EL (cell line): ENCODE measurements at regions not wholly inside any gene's neighbourhood (a gene's known extent, or its start where the extent isn't known, plus 50 kb on each side); places are given as distances from the start of the nearest gene placed in this dataset.

Source experiments
- DNase-seq: peaks from one replicate; pipeline ENCODE4 v3.0.0-alpha.2; 2016

DNA sequence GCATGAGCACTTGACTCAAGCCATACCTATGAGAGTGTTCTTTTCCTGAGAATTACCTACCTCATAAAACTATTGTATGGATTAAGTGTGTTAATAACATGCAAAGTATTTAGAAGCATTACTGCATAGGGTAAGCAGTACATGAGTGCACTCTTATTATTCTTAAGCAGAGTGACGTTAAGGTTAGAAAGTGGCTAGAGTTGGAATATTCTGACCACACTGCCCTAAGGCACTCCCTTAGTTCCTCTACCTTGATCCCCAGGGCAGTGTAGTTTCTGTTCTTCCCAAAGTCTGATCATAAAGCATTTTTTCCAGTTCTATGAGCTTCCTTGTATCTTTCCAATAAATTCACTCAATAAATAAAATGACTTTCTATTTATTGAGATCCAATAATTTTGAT is 189.2 kb downstream of the PCSK1 start:
- peak; percentile 71 for DNase-seq

DNA sequence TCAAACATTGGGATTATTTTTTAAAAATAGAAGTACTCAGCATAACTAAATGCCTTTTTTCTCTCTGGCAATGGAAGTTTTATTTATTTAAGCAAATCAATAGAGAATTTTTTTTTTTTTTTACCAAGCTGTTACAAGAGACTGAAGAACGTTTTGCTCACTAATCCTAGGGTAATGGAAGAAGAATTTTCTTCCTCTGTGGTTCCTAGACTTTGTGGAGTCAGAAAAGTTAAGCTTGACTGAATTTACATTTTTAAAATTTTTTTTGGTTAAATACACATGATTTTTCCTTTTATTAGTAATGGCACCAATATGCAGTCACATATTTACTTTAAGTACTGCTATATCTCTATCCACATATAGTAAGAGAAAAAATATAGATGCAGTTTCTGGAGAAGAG is 189.8 kb downstream of the PCSK1 start:
- DNase-seq = peak; percentile 72

DNA sequence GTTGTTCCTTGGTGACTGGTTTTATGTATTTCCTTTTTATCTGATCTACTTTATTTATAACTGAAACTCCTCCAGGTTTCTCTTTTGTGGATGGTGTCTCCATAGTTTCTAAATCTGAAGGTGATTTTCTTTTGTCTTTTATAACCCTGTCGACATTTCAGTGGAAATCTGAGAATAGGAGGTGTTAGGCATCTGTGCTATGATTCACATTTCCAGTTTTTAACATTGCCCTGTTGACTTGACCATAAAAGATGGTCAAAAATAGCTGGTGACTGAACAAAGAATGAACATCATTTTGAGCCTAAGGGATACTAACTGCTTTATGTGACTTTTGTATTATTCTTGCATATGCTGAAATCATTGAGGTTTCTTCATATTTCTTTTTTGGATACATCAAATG is 190.5 kb downstream of the PCSK1 start:
- peak; percentile 46 for DNase-seq

DNA sequence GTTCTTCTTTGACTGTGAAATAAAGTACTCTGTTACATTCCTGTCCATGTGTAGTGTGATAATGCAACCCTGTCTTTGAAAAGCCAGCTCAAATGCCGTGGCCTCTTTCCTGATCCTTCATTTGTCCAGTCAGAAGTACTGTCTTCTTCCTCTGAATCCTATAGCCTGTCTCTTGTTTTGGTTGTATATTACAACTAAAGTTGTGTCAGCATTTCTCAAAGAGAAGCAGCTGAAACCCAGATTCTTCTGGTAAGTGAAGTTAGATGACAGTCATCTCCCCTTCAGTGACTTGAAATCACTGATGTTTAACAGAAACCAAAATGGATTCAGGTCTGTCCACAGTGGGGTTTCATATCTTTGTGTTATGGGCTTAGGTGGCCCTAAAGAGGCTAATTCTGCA is 196.2 kb downstream of the PCSK1 start:
- DNase-seq = no peak

DNA sequence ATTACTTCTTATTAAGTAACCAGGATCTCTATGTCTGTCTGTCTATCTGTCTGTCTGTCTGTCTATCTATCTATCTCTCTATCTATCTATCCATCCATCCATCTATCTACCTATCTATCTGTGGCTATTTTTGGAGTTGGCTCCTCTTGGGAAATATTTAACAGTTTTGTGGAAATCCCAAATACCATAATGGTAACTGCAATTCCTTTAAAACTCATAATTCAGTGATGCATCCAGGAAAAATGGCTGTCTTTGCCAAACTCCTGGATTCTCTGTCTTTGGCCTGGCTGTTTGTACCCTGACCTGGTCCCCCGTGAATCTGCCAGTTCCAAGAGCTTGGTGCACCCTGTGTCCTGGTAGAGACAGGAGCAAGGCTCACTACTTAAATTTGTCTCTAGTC is 197.0 kb downstream of the PCSK1 start:
- DNase-seq = peak; percentile 45

DNA sequence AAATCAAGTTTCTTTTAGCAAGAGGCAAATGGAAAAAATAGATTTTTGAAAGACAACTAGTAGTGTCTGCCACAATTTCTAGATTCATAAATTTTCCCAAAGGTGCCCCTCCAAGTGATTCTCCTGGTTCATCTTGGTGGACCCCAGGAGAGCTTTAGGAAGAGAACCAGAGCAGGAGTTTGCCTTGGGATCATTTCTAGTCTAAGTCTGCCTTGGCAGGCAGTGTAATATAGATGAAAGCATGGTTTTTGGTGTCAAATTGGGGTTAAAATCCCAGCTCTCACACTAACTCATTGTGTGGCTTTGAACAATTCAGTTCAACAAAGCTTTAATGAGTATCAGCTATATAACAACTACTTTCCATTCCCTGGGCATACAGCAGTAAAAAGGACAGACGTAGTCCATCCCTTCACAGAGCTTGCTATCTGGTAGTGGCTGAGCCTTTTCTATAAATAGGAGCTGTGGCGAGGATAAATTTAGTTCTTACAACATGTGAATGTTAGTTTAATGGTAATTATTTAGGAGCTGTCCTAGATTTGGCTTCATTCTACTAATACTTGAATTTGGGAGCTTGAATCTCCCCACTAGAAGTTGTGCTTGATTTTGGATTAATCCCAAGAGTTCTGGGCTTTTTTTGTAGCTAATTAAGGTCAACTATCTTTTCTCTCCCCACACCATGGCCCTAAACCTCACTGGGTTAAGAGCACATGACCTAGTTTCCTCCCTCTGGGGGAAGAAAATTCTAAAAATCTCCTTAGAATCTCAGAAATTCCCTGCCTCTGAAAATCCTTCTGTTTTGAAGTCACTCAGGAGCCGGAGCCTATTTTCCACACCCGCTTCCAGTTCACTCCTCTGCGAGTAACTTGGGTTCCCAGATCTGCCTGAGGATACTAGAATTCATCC is 197.8 kb downstream of the PCSK1 start:
- DNase-seq = no peak

DNA sequence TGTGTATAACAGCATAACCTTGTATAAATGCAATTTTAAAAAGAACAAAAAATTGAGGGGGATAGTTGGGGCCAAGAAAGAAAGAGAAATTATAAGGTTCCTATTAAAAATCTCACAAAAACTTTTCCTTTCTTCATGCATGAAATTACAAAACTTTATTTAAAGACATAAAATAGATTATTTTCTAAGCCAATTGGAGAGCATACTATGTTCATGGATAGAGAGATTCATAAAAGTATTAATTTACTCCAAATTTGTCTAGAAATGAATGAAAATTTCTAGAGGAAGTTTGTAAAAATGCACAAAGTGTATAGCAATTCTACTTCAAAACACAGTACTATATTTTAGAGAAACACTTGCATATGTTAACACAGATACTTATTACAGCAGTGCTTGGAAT is 200.4 kb downstream of the PCSK1 start:
- no peak for DNase-seq

DNA sequence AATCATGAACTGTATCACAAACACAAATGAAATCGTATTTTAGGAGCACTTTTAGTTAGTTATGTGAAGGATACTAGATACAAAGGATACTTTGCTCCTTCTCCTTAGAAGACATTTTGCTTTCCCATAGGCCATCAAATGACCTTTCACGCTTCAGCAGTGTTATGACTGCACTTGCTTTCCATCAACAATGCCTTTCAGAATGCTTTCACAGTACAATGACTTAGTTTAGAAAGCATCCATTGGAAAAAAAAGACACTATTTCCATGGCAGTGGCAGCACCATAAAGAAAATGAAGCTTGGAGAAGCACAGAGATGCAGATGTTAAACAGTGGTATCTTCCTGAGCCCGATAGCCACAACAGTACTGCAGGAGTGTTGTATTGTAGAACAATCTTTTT is 203.9 kb downstream of the PCSK1 start:
- no peak for DNase-seq

DNA sequence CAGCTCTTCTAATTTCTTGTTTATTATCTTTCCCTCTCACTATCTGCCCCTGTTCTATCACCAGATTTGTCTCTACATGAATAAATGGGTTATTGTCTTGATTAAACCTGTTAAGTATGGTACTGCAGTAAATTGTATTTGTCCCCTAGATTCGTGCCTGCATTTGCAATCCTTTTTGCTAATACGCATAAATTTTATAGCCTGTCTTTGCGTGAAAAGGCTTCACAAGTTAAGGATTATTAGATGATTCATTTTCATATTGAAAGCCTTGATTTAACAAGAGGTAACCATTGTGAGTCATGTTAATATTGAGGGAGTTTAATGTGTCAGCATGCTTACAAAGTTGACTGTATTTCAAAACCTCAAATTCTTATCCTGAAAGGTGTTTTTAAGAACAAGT is 204.6 kb downstream of the PCSK1 start:
- peak; percentile 59 for DNase-seq

DNA sequence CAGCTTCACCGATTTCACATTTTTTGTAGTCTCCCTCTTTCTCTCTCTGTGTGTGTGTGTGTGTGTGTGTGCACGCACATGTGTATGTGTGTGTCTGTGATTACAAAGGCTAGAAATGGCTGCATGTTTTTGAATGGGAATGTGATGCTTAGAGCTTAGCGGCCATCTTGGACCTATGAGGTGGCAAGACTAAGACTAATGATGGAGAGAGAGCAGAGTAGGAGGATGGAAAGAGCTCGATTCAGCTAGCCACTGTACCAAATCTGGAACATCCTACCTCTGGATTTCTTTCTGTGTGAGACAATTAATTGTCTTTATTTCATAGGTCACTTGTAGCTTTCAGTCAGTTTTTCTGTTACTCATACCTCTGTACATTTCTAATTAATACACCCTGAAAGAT is 205.1 kb downstream of the PCSK1 start:
- peak; percentile 14 for DNase-seq

DNA sequence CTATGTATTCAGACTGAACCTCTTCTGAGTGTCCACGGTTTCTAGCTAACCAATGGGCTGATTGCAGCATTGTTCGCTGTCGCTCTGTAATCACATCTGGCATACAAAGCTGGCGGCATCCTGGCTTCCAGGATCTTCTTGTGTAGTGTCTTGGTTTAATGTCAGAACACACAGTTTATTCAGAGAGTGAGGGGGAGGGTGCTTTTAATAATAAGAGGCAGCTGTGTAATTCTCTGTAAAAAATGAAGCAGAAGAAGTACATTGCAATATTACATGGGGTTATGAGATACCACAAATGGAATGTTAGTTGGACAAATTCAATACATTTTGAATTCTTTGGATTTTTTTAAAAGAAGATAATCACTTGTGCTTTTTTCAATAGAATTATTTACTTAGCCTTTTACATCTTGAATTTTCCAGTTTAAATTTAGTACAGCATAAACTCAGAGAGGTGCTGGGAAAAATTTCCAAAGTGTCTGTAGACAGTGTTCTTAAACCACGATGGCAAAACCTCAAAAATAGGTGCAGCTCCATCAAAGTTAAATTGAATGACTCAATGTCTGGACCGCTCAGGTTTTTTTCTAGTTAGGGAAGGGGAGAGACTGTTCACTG is 206.0 kb downstream of the PCSK1 start:
- peak; percentile 98 for DNase-seq

DNA sequence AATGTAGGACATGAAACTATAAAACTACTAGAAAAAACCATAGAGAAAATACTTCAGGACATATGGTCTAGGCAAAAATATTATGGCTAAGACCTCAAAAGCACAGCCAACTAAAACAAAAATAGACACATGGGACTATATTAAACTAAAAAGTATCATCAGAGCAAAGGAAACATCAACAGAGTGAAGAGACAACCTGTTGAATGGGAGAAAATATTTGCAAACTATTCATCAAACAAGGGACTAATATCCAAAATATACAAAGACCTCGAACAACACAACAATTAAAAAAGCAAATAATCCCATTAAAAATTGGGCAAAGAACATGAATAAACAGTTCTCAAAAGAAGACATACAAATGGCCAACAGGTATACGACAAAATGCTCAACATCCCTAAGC is 210.9 kb downstream of the PCSK1 start:
- DNase-seq = no peak

DNA sequence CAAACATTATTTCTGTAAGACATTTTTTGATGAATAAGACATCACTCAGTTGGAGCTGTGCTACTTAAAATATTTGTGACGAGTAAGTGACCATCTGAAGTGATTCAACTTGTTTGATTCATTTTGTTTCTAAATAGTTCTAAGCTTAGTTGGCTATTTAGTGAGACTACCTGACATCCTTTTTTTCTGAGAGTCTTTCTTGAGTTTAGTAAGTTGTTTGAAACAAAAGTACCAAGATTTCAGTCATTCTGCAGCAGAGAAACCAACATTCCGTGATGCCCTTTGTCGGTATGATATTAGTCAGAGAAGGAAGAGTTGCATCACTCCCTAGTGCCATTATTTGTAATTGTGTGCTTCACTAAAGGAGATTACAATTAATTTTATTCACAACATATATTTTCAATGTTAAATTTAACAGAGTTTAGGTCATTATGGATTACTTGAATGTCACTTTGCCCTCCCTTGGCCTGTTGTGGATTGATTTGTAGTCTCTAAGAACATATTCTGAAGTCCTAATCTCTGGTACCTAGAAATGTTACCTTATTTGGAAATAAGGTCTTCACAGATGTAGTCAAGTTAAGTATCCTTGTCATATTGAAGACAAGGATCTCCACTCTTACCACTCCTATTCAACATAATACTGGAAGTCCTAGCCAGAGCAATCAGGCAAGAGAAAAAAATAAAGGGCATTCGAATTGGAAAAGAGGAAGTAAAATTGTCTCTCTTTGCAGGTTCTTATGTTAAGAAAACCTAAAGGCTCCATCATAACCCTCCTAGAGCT is 212.2 kb downstream of the PCSK1 start:
- peak; percentile 78 for DNase-seq

DNA sequence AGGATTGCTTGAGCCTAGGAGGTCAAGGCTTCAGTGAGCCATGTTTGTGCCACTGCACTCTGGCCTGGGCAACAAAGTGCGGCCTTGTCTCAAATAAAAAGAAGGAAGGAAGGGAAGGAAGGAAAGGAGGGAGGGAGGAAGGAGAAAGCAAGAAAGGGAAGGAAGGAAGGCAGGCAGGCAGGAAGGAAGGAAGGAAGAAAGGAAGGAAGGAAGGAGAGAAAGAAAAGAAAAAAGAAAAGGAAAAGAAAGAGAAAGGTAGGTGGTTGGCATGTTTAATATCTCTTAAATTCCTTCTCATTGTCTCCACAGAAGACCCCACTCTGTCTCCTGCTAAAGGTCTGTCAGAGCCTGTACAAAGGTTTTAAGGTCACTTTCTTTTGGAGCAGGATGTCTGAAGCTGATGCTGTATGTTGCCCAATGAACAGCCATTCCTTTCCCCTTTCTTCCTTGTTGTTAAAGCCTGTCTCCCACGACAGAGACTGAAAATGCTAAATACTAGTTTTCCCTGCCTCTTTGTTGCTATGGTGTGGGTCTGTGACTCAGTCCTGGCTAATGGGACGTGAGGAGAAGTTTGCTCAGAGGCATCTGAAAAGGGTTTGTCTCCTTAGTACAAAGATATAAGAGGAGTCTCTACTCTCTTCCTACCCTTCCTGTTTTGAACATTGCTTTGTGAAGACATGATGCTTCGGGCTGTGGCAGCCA is 213.3 kb downstream of the PCSK1 start:
- DNase-seq = peak; percentile 80

DNA sequence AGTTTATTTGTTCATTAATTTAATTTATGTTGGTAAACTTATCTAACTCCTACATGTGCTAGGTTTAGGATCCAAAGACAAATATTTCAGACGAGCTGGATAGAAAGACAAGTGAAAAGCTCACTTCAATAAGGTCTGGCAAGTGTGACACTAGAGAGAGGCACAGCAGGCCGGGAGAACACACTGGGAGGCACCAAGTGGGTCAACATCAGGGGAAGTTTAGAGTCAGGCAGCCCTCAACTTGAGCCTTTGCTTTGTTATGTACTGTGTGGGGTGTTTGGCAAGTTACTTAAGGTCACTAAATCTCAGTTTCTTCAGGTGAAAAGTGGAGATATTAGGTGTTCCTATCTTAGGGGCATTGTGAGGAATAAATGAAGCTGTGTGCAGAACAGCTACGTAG is 214.4 kb downstream of the PCSK1 start:
- no peak for DNase-seq

DNA sequence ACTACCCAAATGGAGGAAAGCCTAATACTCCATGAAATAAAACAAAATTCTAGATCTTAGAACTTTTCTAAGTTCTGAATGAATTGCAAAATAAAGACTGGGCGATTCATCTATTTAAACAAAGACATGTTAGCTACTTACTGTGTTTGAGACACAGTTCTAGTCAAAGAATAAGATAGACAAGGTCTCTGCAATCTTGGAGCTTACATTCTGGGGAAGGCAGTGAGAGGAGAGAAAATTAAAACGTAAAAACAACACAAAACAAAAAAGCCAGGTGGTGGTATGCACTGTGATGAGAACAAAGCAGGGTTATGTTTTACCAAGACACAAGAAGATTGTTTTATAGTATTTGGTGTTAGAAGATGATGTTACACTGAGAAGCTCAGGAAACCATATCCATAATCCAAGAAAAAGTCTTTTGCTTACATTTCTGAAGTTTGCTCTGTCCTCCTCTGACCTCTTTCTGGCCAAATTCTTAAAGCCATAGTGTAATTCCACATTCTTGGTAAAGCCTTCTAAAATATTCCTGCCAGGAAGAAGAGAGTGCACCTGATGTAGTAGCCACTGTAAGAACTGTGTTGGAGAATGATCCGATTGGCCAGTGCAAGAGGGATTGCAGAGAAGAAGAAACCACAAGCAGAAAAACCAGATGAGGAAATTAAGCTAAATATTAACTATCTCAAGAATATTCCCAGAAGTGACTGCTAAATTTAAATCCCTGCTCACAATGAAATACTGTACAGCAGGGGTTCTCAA is 218.4 kb downstream of the PCSK1 start:
- no peak for DNase-seq

DNA sequence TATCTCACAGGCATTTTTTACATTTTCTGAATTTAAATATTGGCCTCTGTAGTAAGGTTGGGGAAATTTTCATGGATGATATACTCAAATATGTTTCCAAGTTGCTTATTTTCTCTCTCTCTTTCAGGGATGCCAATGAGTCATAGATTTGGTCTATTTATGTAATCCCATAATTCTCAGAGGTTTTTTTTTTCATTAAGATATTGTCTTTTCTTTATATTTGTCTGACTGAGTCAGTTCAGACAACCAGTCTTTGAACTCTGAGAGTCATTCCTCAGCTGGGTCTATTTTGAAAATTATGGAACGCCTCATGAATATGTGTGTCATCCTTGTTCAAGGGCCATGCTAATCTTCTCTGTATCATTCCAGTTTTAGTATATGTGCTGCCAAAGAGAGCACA is 223.2 kb downstream of the PCSK1 start:
- peak; percentile 79 for DNase-seq

DNA sequence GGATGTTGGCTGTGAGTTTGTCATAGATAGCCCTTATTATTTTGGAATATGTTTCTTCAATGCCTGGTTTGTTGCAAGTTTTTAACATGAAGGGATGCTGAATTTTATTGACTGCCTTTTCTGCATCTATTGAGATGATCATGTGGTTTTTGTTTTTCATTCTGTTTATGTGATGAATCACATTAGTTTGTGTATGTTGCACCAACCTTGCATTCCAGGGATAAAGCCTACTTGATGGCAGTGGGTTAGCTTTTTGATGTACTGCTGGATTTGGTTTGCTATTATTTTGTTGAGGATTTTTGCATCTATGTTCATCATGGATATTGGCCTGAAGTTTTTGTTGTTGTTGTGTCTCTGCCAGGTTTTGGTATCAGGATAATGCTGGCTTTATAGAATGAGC is 225.6 kb downstream of the PCSK1 start:
- no peak for DNase-seq

DNA sequence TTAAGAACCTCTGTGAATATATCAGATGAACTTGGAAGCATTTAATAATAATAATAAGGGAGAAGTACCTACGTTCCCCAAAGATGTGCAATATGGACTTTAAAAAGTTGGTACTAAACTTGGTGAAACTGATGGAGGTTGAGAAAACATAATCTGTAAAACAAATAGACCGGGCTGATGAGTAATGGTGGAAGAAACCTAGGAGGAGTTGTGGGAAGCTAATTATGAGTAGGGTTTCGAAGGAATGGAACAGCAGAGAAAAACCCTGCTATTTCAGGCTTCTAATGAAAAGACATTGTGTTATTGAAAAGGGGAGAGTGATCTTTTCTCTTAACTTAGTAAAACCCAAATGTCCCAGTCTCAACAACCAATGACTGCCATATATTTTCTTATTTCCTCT is 229.3 kb downstream of the PCSK1 start:
- peak; percentile 24 for DNase-seq

DNA sequence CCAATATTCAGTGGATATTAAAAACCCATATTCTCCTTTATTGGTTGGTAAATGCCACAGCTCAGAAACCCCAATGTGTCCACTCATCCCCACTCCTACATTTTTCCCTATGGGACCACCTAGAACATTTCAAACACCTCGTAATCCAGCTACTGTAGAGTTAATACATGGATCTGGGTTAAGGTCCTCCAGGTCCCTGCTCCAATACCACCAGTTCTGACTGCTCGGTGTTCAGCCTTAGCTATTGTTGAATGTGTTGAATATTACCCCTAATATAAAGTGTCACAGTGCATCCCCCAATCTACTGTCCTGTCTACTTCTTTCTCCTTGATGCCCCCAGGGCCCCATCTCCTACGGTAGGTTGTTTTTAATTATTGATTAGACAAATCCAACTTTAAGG is 231.5 kb downstream of the PCSK1 start:
- no peak for DNase-seq

DNA sequence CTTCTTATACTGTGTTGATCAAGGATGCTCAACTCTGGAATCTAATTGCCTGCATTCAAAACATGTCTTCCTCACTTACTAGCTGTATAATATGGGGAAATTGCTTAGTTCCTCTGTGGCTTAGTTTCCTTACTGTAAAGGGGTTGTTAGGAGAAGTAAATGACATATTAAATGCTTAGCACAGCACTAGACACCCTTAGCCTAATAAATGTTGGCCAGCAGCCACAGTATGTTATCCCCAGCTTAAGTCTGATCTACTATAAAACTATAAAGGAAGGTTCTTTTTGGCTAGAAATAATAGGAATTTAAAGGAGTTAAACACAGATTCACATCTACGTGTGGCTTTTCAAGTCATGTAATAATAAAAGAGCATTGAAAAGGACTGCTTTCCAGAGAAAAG is 232.4 kb downstream of the PCSK1 start:
- no peak for DNase-seq

DNA sequence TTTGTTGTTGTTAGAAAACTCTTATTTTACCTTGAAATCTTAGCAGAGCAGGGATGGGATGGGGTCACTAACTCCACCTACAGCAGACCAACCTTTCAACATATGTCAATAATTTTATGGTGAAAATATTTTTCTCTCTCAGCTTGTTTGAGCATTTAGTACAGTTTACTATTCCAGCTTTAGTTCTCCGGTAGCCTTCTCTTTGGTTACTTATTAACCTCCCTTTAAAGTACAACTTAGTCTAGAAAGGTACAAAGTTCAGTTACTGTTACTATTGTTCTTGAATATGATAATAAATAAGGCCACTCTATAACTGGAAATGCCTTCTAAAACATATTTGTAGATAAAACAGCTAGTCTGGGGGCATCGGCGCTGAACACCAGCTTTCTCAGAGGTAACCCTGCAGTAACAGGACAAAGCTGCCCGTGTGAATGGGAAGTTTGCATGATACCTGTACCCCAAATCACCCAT is 233.3 kb downstream of the PCSK1 start:
- DNase-seq = no peak
